Activated CD4-positive, alpha-beta T cell treated with anti-CD3 and anti-CD28 coated beads, Interleukin-2, amount 10 ng/mL, durations not matched to agents 24 days and 14 days (primary cell): ENCODE measurements at regions not wholly inside any gene's neighbourhood (a gene's known extent, or its start where the extent isn't known, plus 50 kb on each side); places are given as distances from the start of the nearest gene placed in this dataset.

Experiments used
- DNase-seq: peaks from one replicate; pipeline ENCODE4 v3.0.0; 2022
- H3K27ac Mint-ChIP-seq: one replicate; pipeline ENCODE4 v1.8.0; 2022; ENCODE audit warnings: mild to moderate bottlenecking, mixed read lengths
- H3K27me3 Mint-ChIP-seq: one replicate; pipeline ENCODE4 v1.8.0; 2022; ENCODE audit warnings: mixed read lengths
- H3K36me3 Mint-ChIP-seq: one replicate; pipeline ENCODE4 v1.8.0; 2022; ENCODE audit warnings: low read depth, mild to moderate bottlenecking, mixed read lengths
- H3K4me1 Mint-ChIP-seq: one replicate; pipeline ENCODE4 v1.8.0; 2021; ENCODE audit warnings: mixed read lengths
- H3K4me3 Mint-ChIP-seq: one replicate; pipeline ENCODE4 v1.8.0; 2022; ENCODE audit warnings: mild to moderate bottlenecking, moderate library complexity, mixed read lengths
- H3K9me3 Mint-ChIP-seq: one replicate; pipeline ENCODE4 v1.8.0; 2021; ENCODE audit warnings: mixed read lengths
- intact Hi-C: fragments of 100-400 bp; cut with micrococcal nuclease; formaldehyde crosslinking; loops from one replicate; pipeline ENCODE4 v1.15.1; 2023

- DNase-seq = no peak
- Mint-ChIP-seq H3K27me3 (no peaks in the 10 kb centered on the region), H3K27ac (no peak overlapping the region), H3K36me3 (peaks cover 2% of the 10 kb centered on the region), H3K9me3 (peaks cover 3% of the 10 kb centered on the region), H3K4me3 (no peak overlapping the region), H3K4me1 (peaks cover 42% of the 10 kb centered on the region)
- intact Hi-C loops = loop anchor here (2.0 kb wide), 1 partner anchor 16 kb away; no protein-coding TSS in a partner anchor
These were observed 454.4 kb downstream of the FUT8 start for GRCh38 chr14:65866886-65867285.

- DNase-seq = no peak
- Mint-ChIP-seq H3K4me1 (peaks cover 38% of the 10 kb centered on the region), H3K27ac (no peak overlapping the region), H3K36me3 (peaks cover 2% of the 10 kb centered on the region), H3K9me3 (peaks cover 3% of the 10 kb centered on the region), H3K27me3 (no peaks in the 10 kb centered on the region), H3K4me3 (no peak overlapping the region)
- intact Hi-C loops = loop anchor here (2.0 kb wide), 1 partner anchor 17 kb away; no protein-coding TSS in a partner anchor
These were observed 454.8 kb downstream of the FUT8 start for GRCh38 chr14:65867333-65867732.

GRCh38 chr14:65872536-65872935 is 460.0 kb downstream of the FUT8 start:
- intact Hi-C loops = no loop called here
- no peak overlapping the region for H3K4me3 Mint-ChIP-seq
- peaks cover 4% of the 10 kb centered on the region for H3K4me1 Mint-ChIP-seq
- H3K36me3 Mint-ChIP-seq = peaks cover 2% of the 10 kb centered on the region
- H3K27ac Mint-ChIP-seq = no peak overlapping the region
- H3K9me3 Mint-ChIP-seq = peaks cover 3% of the 10 kb centered on the region
- no peaks in the 10 kb centered on the region for H3K27me3 Mint-ChIP-seq
- no peak for DNase-seq

- H3K9me3 Mint-ChIP-seq = peaks cover 16% of the 10 kb centered on the region
- peak overlapping the region; percentile 5 for H3K4me3 Mint-ChIP-seq
- H3K36me3 Mint-ChIP-seq = peaks cover 2% of the 10 kb centered on the region
- intact Hi-C loops = loop anchor here (5.0 kb wide), 1 partner anchor 50 kb away; no protein-coding TSS in a partner anchor
- no peak for DNase-seq
- H3K4me1 Mint-ChIP-seq = peaks cover 27% of the 10 kb centered on the region
- peak overlapping the region; percentile 35 for H3K27ac Mint-ChIP-seq
- no peaks in the 10 kb centered on the region for H3K27me3 Mint-ChIP-seq
These were observed 464.6 kb downstream of the FUT8 start for GRCh38 chr14:65877166-65877565.

GRCh38 chr14:65877624-65878023 is 465.1 kb downstream of the FUT8 start:
- H3K27me3 Mint-ChIP-seq = no peaks in the 10 kb centered on the region
- peaks cover 2% of the 10 kb centered on the region for H3K36me3 Mint-ChIP-seq
- H3K4me3 Mint-ChIP-seq = peak overlapping the region; percentile 46
- no peak for DNase-seq
- H3K4me1 Mint-ChIP-seq = peaks cover 27% of the 10 kb centered on the region
- intact Hi-C loops = loop anchor here (5.0 kb wide), 1 partner anchor 50 kb away; no protein-coding TSS in a partner anchor
- H3K27ac Mint-ChIP-seq = peak overlapping the region; percentile 64
- H3K9me3 Mint-ChIP-seq = peaks cover 18% of the 10 kb centered on the region

GRCh38 chr14:65878586-65878985 is 466.1 kb downstream of the FUT8 start:
- H3K27me3 Mint-ChIP-seq = no peaks in the 10 kb centered on the region
- intact Hi-C loops = loop anchor here (5.0 kb wide), 1 partner anchor 49 kb away; no protein-coding TSS in a partner anchor
- H3K4me3 Mint-ChIP-seq = no peak overlapping the region
- H3K36me3 Mint-ChIP-seq = peaks cover 4% of the 10 kb centered on the region
- DNase-seq = no peak
- peak overlapping the region; percentile 27 for H3K27ac Mint-ChIP-seq
- peaks cover 29% of the 10 kb centered on the region for H3K4me1 Mint-ChIP-seq
- H3K9me3 Mint-ChIP-seq = peaks cover 25% of the 10 kb centered on the region

GRCh38 chr14:65879248-65880009 is 466.9 kb downstream of the FUT8 start:
- no peaks in the 10 kb centered on the region for H3K27me3 Mint-ChIP-seq
- H3K9me3 Mint-ChIP-seq = peaks cover 30% of the 10 kb centered on the region

GRCh38 chr14:65880507-65880906 is 468.0 kb downstream of the FUT8 start:
- intact Hi-C loops = no loop called here
- no peak for DNase-seq
- Mint-ChIP-seq H3K36me3 (peaks cover 9% of the 10 kb centered on the region), H3K4me1 (peaks cover 29% of the 10 kb centered on the region), H3K4me3 (no peak overlapping the region), H3K27ac (peak overlapping the region; percentile 64), H3K9me3 (peaks cover 30% of the 10 kb centered on the region), H3K27me3 (peaks cover under 1% of the 10 kb centered on the region)

More at GRCh38 chr14:65879248-65880009, 466.9 kb downstream of the FUT8 start:
- peak overlapping the region; percentile 4 for H3K4me3 Mint-ChIP-seq
- intact Hi-C loops = loop anchor here (1.0 to 5.0 kb wide), 2 partner anchors 32 to 48 kb away; no protein-coding TSS in a partner anchor
- H3K36me3 Mint-ChIP-seq = peaks cover 9% of the 10 kb centered on the region
- peaks cover 29% of the 10 kb centered on the region for H3K4me1 Mint-ChIP-seq
- peak overlapping the region; percentile 68 for H3K27ac Mint-ChIP-seq
- peak; percentile 64 for DNase-seq

- no peak overlapping the region for H3K4me3 Mint-ChIP-seq
- intact Hi-C loops = no loop called here
- no peak overlapping the region for H3K27ac Mint-ChIP-seq
- peaks cover 9% of the 10 kb centered on the region for H3K36me3 Mint-ChIP-seq
- no peak for DNase-seq
- peaks cover 29% of the 10 kb centered on the region for H3K4me1 Mint-ChIP-seq
- peaks cover 30% of the 10 kb centered on the region for H3K9me3 Mint-ChIP-seq
- H3K27me3 Mint-ChIP-seq = peaks cover 3% of the 10 kb centered on the region
These were observed 469.1 kb downstream of the FUT8 start for GRCh38 chr14:65881642-65882041.

GRCh38 chr14:65888677-65889076 is 476.1 kb downstream of the FUT8 start:
- H3K27ac Mint-ChIP-seq = no peak overlapping the region
- intact Hi-C loops = no loop called here
- H3K27me3 Mint-ChIP-seq = peaks cover 4% of the 10 kb centered on the region
- DNase-seq = no peak
- no peak overlapping the region for H3K4me3 Mint-ChIP-seq
- peaks cover 13% of the 10 kb centered on the region for H3K36me3 Mint-ChIP-seq
- peaks cover 7% of the 10 kb centered on the region for H3K4me1 Mint-ChIP-seq
- H3K9me3 Mint-ChIP-seq = peaks cover 22% of the 10 kb centered on the region

- Mint-ChIP-seq H3K36me3 (peaks cover 23% of the 10 kb centered on the region), H3K4me3 (no peak overlapping the region), H3K9me3 (peaks cover 34% of the 10 kb centered on the region), H3K4me1 (peaks cover 7% of the 10 kb centered on the region), H3K27ac (no peak overlapping the region), H3K27me3 (peaks cover 3% of the 10 kb centered on the region)
- intact Hi-C loops = no loop called here
- no peak for DNase-seq
These were observed 479.8 kb downstream of the FUT8 start for GRCh38 chr14:65892315-65892714.

GRCh38 chr14:65900164-65900563 is 487.6 kb downstream of the FUT8 start:
- DNase-seq = no peak
- Mint-ChIP-seq H3K27ac (no peak overlapping the region), H3K36me3 (peaks cover 25% of the 10 kb centered on the region), H3K4me1 (peaks cover 6% of the 10 kb centered on the region), H3K4me3 (no peak overlapping the region), H3K9me3 (peaks cover 36% of the 10 kb centered on the region), H3K27me3 (peaks cover 3% of the 10 kb centered on the region)
- intact Hi-C loops = no loop called here

GRCh38 chr14:65901595-65901994 is 489.1 kb downstream of the FUT8 start:
- Mint-ChIP-seq H3K36me3 (peaks cover 22% of the 10 kb centered on the region), H3K27me3 (peaks cover 3% of the 10 kb centered on the region), H3K4me1 (peaks cover 9% of the 10 kb centered on the region), H3K9me3 (peaks cover 31% of the 10 kb centered on the region), H3K27ac (no peak overlapping the region), H3K4me3 (no peak overlapping the region)
- intact Hi-C loops = no loop called here
- no peak for DNase-seq

- DNase-seq = no peak
- H3K36me3 Mint-ChIP-seq = peaks cover 11% of the 10 kb centered on the region
- intact Hi-C loops = no loop called here
- H3K4me1 Mint-ChIP-seq = peaks cover 17% of the 10 kb centered on the region
- peaks cover 9% of the 10 kb centered on the region for H3K27me3 Mint-ChIP-seq
- H3K9me3 Mint-ChIP-seq = peaks cover 19% of the 10 kb centered on the region
- no peak overlapping the region for H3K4me3 Mint-ChIP-seq
- H3K27ac Mint-ChIP-seq = no peak overlapping the region
These were observed 492.5 kb downstream of the FUT8 start for GRCh38 chr14:65904988-65905387.
